NCI-H2171 treated with DMSO at 0.1 percent for 48 hours (cell line): ENCODE measurements at regions not wholly inside any gene's neighbourhood (a gene's known extent, or its start where the extent isn't known, plus 50 kb on each side); places are given as distances from the start of the nearest gene placed in this dataset.

Experiments
- DNase-seq: peaks from one replicate; lab custom pipeline; 2025; lab: John Stamatoyannopoulos, UW

DNA sequence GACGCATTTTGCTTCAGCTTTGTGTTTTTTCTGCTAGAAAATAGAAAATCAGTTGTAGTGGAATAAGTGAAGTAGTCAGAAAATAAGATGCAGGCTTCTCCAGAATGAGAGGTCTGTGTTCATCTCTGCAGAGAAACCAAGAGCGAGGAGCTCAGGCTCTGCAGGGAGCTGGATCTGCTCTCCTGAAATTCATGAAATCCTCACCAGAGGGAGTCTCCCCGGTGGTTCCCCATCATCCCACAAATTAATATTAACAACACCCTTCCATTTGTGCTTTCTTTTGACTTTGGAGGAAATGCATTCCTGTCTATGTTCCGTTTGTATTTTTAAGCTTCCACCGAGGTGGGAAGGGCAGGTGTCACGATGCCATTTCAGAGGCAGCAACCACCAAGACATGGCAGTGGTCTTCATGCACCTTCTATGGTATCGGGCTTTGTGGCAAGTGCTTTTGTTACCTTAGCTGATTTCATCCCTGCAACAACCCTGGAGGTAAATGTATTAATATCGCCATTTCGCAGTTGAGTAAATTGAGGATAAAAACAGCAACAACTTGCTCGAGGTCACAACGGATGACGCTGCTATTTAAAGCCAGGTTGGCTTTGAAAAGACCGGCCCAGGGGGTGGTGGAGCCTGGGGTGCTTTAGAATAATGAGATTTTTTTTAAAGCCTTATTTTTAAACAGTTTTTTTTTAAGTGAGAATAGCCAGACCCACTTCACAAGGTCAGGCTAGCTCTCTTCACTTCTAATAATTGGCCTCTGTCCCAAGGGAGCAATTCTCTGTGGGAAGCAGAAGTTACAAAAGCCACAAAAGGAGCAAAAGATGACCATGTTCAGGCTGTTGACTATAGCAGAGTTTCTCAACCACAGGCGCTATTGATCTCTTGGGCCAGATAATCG, 367.6 kb upstream of the ERCC4 start:
- DNase-seq: no peak

DNA sequence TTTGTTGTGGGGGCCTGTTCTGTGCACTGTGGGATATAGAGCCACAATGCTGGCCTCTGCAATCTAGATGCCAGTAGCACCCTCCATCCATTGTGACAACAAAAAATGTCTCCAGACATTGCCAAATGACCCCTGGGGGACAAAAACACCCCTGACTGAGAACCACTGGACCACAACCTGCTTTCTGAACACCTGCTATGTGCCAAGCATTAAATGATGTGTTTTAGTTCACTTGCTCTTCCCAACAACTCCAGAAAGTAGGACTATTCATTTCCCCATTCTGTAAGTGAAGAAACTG, 367.0 kb upstream of the ERCC4 start:
- no peak for DNase-seq

DNA sequence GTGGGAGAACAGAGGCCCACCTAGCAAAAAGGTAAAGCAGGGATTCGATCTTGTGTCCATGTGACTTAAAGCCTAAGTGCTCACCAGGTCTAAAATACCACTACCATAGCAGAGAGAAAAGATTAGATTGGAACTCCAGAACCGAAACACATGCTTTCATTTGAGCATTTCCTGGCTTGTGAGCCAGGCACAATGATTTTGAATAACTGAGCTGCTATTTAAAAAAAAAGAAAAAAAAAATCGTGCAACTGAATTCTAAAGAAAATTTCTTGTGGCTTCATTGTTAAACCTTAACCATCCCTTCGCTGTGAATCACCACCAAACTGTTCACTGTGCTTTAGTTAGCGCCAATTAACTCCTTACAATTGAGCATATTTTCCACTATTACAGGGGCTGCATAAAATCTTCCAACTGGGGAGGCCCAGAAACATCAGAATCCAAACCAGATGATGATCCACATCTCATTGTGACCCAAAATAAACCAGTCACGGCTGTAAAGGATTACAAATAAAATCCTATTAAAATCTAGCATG, 366.4 kb upstream of the ERCC4 start:
- no peak for DNase-seq

DNA sequence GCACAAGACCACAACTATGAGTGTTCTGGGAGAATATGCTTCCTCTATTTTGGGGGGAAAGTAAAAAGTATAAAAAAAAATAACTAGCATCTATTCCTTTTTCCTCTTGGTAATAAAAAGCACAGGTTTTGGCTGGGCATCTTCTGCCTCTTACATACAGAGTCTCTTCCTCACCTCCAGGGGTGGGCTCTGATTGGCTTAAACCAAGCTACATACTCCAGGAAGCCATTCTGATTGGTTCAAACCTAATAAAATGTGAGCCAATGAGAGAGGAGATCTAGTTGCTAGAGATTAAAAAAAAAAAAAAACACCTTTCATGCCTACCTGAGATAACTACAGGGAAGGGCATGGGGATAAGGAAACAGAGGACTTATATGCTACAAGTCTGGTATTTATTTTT, 365.9 kb upstream of the ERCC4 start:
- peak; percentile 1 for DNase-seq

DNA sequence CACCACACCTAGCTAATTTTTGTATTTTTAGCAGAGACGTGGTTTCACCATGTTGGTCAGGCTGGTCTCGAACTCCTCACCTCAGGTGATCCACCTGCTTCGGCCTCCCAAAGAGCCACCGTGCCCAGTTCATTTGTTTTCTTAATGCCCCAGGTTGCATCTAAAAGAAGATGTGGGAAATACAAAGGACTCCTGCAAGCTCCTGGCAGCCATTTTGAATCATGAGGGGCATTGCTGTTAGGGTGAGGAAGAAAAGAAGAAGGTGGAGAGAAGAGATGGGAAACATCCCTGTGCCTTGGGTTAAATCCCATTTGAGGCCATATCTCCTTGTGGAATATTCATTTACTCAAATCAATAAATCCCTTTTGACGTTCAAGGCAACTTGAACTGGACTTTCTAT, 365.3 kb upstream of the ERCC4 start:
- DNase-seq: no peak

DNA sequence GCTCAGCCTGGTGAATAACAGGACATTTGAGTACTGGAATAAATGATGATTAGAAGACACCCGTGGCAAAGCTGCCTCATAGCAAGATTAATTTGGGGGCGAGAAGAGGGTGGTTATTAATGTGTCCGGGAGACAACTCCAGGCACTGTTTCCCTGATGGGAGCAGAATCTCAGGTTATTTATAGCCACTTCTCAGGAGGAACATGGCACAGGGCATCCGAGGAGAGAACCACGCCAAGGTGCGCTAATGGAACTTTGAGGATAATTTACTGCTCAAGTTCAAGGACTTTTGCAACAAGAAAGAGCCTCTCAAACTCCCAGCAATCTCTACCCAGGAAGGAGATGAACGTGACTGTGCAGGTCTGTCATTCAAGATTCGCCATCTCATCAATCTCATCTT, 362.5 kb upstream of the ERCC4 start:
- DNase-seq: no peak

DNA sequence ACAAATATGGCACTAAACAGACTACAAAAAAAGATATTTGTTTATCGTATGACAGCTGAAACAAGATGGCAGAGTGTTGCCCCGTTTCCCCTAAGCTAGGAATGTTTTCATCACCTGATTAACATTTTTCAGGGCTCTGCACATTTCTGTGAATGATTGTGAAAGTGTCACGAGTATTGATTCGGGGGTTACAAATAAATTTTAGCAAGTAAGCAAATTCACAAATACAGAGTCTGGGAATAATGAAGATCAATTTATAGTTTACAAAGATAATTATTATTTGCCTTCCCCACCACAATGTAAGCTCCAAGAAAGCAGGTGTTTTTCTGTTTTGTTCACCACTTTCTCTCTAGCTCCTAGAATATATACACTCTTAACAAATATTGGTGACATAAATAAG, 361.2 kb upstream of the ERCC4 start:
- no peak for DNase-seq

DNA sequence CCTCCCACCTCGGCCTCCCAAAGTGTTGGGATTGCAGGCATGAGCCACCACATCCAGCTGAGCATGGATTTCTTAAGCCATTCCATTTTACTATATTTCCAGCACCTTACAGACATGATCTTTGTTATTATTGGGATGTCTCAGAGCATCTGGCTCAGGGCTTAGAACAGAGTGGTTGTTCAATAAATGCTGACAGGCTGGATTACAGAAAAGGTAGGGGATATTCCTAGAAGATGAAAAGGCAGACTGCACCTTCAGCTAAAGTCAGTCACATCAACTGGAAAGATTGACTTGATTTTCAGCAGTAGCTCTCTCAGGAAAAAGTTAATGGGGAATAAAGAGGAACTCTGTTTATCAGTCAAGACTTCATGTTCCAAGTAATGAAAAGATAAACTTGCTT, 360.3 kb upstream of the ERCC4 start:
- no peak for DNase-seq

DNA sequence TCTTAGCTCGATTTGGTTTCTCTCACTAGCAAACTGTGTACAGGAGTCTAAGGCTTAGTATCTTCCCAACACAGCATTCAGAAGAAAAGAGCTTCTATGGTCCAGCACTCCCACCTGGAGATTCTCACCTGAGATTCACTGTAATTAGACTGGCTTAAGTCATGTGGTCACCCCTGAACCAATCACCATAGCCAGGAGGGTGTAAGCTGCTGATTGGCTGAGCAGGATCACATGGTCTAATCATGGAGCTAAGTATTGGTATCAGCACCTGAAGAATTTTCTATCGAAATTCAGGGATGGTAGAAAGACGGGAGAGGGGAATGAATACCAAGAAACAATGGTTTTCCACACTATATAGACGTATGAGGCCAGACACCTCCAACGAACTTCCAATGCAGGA, 359.8 kb upstream of the ERCC4 start:
- peak; percentile 16 for DNase-seq

DNA sequence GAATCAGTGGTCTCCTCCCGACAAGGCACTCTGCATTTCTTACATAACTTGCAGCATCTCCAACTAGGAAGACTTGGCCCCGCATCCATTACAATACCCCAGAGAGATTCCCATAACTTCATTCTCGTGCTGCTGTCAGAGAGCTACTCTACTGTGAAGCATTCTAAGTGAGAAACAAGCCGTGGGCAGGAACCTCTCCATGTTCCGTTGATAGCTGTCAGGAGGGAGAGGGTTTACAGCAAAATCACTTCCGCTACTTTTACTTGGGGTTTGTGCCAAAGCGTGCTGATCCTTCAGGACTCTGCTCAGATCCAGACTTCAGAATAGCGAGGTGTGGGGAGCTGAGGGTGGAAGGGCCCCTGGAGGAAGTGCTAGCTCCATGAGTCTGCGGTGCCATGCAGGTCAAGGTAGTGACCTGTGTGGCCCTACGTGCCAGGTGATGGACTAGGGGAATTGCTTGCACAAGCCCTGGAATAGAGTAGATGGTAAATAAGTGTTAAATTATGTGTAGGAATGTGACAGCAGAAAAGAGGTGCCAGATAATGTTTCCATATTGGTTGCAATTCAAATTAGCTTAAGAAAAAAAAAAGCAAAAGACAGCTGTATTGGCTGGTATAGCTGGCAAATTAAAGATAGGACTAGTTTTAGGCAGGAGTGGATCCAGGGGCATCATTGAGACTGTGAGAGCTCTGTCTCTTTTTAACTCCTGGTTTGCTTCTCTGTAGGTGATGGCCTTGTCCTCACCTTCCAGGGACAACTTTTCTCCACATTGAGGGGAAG, 358.5 kb upstream of the ERCC4 start:
- no peak for DNase-seq

DNA sequence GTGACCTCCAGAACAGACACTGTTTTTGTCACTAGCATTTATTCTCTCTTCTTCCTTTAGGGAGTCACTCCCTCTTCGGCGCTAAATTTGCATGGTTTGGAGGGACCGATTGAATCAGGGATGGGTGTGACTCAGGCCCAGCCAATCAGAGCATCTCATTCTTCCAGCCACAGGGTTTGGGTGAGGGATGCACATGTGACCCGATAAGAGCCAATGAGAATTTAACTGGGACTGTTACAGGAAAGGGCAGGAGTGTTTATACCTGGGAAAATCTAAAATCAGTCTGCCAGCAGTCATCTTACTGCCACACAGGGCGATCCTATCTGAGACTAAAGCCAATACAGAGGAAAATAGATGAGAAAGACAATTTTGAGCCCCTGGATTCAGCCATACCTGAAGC, 351.2 kb upstream of the ERCC4 start:
- DNase-seq: no peak

DNA sequence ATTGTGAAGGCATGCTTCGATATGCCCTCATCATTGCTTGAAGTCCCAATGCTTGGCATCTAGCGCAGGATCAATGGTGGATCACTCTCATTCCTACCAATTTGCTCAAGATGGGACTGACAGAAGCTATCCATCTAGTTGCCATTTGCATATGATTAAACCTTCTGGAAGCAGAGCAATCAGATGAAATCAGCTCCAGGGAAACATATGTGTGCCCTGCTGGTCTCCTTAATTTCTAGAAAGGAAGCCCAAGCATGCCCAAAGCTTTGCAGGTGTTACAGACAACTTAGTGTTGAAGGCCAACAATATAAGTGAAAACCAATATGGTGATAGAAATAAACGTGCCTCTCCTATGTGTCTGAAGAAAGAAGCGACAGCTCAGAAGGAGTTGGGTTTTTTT, 350.0 kb upstream of the ERCC4 start:
- peak; percentile 4 for DNase-seq

DNA sequence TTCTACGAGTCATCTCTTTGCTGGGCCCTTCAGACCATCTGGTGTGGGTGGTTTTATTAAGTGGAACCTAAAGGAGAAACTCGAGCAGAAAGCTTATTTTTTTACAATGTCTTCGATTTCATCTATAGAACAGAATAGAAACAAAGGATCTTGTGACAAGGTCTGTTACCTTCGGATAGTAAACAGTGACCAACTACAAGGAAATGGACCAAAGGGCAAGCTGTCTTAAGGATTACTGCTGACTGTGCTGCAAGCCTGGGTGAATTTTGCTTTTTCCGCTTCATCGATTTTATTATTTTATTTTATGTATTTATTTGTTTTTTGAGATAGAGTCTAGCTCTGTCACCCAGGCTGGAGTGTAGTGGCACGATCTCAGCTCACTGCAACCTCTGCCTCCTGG, 348.9 kb upstream of the ERCC4 start:
- peak; percentile 42 for DNase-seq

DNA sequence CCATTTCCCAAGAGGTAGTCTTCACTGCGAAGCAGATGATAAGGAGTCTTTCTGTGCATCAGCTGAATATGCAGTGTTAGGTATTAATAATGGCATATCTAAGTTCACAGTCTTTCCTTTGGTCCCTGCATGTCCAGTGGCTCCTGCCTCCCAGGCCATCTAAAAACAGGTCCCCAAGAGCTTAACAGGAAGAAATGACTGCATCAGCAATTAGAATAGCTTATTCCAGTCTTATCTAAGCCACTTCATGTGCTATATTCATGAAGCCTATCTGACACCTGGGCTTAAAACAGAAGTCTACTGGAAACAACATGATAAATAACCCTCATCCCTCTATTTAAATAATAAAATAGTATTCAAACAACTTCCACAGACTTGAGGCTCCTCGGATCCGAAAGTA, 346.1 kb upstream of the ERCC4 start:
- no peak for DNase-seq

DNA sequence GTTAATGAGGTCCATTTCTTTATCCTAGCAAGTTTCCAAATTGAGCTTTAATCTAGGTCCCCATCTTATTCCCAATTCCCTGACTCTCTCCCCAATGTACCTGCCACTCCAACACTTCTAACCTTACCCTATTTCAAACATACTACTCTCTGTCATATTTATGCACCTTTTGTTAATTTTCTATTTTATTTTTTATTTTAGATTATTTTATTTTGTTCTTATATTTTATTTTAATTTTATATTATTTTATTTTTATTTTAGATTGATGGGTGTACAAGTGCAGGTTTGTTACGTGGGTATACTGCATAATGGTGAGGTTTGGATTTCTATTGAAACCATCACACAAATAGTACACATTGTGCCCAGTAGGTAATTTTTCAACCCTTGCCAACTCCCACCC, 333.9 kb upstream of the ERCC4 start:
- no peak for DNase-seq

DNA sequence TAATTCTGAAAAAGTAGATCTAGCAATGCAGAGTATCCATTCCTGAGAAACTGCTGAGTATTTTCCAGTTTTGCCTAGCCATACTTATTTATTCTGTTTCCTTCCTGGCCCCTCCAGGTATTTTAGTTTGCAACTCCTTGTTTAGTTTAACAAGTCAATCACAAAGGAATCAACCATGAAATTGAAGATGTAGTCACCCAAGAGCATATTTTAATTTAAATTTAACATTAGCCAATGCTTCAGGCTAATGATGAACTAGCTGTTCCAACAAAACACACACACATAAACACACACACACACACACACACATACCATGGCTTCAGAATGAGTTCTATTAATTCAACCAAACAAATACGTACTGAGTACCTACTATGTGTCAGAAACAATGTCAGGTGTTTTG, 332.8 kb upstream of the ERCC4 start:
- DNase-seq: no peak

DNA sequence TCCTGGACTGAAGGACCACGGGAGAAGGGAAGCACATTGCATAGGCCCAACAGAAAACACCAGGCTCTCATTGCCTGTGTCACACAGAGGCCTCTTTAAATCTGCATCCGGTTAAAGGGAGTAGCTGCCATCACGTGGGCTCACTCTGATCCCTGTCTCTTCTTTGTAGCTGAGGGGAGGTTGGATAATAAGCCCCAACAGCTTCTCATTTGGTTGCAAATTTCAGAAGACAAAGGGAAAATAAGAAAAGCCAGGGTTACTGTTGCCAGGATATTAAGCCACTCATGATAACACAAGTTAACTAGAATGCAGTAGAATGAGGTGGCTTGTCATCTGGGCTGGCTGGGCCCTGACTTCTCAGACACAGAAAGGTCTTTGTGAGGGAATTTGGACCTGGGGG, 325.1 kb upstream of the ERCC4 start:
- DNase-seq: no peak

DNA sequence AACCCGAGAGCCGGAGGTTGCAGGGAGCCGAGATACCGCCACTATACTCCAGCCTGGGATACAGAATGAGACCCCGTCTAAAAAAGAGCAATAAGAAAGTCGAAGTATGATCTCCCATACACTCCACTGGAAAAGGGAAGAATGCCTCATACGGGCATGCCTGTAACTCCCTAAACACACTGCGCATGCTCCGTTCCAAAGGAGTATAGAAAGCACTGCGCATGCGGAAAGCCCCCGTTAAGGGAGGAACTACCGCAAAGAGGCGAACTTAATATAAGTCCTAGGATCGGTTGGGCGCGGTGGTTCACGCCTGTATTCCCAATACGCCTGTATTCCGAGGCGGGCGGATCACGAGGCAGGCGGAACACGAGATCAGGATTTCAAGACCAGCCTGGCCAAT, 313.1 kb upstream of the ERCC4 start:
- DNase-seq: no peak

DNA sequence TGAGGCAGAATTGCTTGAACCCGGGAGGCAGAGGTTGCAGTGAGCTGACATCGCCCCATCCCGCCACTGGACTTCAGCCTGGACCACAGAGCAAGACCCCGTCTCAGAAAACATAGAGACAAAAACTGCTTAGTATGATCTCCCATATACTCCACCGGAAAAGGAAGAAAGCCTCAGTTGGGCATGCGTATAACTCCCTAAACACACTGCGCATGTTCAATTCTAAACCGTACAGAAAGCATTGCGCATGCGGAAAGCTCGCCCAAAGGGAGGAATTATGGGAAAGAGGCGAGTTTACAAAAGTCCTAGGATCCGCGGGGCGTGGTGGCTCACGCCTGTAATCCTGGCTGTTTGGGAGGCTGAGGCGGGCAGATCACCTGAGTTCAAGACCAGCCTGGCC, 312.7 kb upstream of the ERCC4 start:
- DNase-seq: no peak

DNA sequence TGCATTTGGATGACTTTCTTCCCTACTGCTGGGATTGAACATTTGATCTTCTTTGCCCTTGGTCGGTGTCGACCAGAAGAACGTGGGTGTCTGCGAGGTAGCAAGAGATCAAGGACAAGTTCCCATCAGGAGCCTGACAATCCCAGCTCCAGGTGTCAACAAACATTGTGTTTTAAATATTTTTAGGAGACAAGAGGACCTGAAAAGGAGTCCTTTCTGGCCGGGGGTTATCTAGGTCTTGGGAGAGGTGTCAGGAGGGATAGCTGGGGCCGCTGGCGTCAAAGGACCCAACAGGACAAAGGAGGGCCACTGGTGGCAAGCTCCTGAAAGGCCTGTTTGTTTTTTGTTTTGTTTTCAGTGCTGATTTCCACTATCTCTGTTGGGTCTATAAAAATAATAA, 308.4 kb upstream of the ERCC4 start:
- DNase-seq: no peak

DNA sequence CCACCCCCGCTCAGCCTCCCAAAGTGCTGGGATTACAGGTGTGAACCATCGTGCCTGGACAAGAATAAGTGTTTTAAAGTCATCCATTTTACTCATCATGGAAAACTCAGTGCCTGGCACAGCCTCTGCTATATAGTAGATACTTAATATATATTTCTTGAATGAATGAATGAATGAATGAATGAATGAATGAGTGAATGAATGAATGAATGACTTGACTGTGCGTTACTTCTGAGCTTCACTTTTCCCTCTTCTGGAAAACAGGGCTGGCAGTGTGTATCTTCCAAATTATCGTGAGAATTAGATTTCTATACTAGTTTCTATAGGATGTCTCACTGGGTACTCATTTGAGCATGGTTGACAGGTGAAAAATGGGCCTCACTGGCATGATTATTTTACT, 307.3 kb upstream of the ERCC4 start:
- DNase-seq: no peak

DNA sequence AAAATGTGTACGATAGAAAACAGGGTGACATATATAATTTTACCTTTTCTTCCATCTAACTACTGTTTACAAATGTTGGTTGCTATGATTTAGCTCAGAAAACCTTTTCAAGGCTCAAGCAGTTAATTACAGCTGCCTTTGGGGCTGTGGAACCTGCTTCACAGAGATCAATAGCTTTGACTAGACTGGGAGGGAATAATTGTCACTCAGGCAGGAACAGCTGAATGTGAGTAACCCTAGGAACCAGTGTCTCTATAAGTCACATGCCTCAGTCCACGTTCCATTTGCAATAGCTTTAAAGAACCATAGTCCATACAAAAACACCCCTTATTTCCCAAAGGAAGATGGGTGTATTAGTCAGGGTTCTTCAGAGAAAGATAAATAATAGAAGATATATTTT, 306.8 kb upstream of the ERCC4 start:
- DNase-seq: no peak

DNA sequence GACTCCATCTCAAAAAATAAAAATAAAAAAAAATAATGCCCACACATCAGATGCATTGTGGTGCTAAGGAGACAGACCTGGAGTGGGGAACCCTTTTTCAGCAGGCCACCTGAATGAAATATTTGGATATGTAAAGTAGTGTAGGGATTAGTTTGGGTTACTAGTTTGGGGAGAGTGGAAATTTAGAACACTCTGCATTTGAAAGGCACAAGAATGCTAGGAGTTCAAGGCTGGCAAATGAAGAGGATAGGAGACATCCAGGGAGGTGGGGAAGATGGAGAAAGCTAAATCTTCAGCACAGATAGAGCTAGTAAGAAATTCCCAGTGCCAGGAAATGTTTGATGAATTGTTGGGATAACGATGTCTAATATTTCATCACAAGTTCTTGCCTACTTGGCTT, 298.3 kb upstream of the ERCC4 start:
- no peak for DNase-seq

DNA sequence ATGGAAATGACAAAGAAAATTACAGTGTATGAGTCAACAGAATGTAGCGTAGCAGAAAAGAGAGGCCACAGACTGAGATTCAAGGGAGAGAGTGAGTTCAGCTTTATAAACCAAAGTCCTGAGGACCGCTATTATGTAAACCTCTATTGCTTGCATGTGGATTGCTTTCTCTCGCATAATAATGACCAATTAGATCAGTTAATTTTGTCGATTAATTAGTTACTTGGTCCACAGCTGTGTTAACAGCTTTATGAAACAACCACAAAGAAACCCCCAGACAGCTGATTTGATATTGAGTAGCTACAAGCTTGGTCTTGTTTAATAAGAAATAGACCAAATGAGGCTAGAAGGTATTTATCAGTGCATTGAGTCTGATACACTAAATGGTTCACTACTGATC, 291.8 kb upstream of the ERCC4 start:
- DNase-seq: no peak
